Endothelial cell (in vitro differentiated cells): ENCODE measurements at regions not wholly inside any gene's neighbourhood (a gene's known extent, or its start where the extent isn't known, plus 50 kb on each side); places are given as distances from the start of the nearest gene placed in this dataset.

Experiments
- DNase-seq: peaks from one replicate; pipeline ENCODE4 v3.0.0; 2021; ENCODE audit warnings: low spot score
- H3K27ac Mint-ChIP-seq: one replicate; pipeline ENCODE4 v1.8.0; 2021; ENCODE audit warnings: mixed read lengths, inconsistent platforms; ENCODE audit not compliant: unreplicated experiment
- H3K27me3 Mint-ChIP-seq: one replicate; pipeline ENCODE4 v1.8.0; 2021; ENCODE audit warnings: mild to moderate bottlenecking, moderate library complexity, mixed read lengths, inconsistent platforms; ENCODE audit not compliant: unreplicated experiment
- H3K36me3 Mint-ChIP-seq: one replicate; pipeline ENCODE4 v1.8.0; 2021; ENCODE audit warnings: mild to moderate bottlenecking, low read depth, mixed read lengths, inconsistent platforms; ENCODE audit not compliant: unreplicated experiment
- H3K4me1 Mint-ChIP-seq: one replicate; pipeline ENCODE4 v1.8.0; 2021; ENCODE audit warnings: mild to moderate bottlenecking, mixed read lengths, inconsistent platforms; ENCODE audit not compliant: unreplicated experiment
- H3K4me3 Mint-ChIP-seq: one replicate; pipeline ENCODE4 v1.8.0; 2021; ENCODE audit warnings: mild to moderate bottlenecking, mixed read lengths, inconsistent platforms; ENCODE audit not compliant: unreplicated experiment
- H3K9me3 Mint-ChIP-seq: one replicate; pipeline ENCODE4 v1.8.0; 2021; ENCODE audit warnings: mixed read lengths, inconsistent platforms; ENCODE audit not compliant: unreplicated experiment
- TF ChIP-seq, protein P1 (sequence below): fragments of 200-600 bp; sonication (generic); IDR thresholded peaks from one replicate; pipeline ENCODE4 v1.5.0; 2021; ENCODE audit warnings: antibody characterized with exemption; ENCODE audit not compliant: unreplicated experiment

DNA sequence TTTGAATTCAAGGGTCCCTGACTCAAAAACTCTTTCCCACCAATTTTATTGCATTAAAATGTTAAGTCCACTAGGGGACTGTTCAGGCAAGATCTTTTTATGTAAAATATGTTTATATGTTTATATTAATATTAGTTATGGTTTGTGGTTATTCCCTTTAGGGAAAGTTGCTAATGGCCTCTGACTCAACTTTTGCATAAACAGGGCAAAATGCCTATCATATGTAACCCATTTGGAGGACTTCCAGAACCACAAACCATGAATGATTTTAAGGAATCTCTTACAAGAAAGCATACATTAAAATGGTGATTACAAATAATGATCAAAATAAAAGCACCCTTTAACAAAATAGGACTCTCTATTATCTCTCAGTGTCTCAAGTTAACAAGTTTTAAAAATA lies 1484.5 kb upstream of the ZEB2 start:
- TF ChIP-seq, protein P1, sequence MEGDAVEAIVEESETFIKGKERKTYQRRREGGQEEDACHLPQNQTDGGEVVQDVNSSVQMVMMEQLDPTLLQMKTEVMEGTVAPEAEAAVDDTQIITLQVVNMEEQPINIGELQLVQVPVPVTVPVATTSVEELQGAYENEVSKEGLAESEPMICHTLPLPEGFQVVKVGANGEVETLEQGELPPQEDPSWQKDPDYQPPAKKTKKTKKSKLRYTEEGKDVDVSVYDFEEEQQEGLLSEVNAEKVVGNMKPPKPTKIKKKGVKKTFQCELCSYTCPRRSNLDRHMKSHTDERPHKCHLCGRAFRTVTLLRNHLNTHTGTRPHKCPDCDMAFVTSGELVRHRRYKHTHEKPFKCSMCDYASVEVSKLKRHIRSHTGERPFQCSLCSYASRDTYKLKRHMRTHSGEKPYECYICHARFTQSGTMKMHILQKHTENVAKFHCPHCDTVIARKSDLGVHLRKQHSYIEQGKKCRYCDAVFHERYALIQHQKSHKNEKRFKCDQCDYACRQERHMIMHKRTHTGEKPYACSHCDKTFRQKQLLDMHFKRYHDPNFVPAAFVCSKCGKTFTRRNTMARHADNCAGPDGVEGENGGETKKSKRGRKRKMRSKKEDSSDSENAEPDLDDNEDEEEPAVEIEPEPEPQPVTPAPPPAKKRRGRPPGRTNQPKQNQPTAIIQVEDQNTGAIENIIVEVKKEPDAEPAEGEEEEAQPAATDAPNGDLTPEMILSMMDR: no peak
- H3K27me3 Mint-ChIP-seq: no peaks in the 10 kb centered on the region
- no peaks in the 10 kb centered on the region for H3K9me3 Mint-ChIP-seq
- H3K4me1 Mint-ChIP-seq: no peaks in the 10 kb centered on the region
- H3K4me3 Mint-ChIP-seq: no peak overlapping the region
- no peaks in the 10 kb centered on the region for H3K36me3 Mint-ChIP-seq
- DNase-seq: no peak
- H3K27ac Mint-ChIP-seq: no peak overlapping the region

DNA sequence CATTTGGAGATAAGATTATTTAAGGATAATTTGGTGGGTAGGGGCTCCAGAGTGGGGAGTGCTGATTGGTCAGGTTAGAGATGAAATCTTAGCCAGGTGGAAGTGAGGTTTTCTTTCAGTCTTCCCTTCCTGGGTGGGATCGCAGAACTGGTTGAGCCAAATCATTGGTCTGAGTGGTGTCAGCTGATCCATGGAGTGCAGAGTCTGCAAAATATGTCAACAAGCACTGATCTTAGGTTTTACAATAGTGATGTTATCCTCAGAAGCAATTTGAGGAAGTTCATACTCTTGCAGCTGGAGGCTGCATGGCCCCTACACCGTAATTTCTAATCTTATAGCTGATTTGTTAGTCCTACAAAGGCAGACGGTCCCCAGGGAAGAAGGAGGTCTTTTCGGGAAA lies 1483.4 kb upstream of the ZEB2 start:
- Mint-ChIP-seq H3K4me1 (no peaks in the 10 kb centered on the region), H3K4me3 (no peak overlapping the region), H3K36me3 (no peaks in the 10 kb centered on the region), H3K9me3 (no peaks in the 10 kb centered on the region), H3K27ac (no peak overlapping the region), H3K27me3 (no peaks in the 10 kb centered on the region)
- TF ChIP-seq, protein P1: no peak
- DNase-seq: no peak

DNA sequence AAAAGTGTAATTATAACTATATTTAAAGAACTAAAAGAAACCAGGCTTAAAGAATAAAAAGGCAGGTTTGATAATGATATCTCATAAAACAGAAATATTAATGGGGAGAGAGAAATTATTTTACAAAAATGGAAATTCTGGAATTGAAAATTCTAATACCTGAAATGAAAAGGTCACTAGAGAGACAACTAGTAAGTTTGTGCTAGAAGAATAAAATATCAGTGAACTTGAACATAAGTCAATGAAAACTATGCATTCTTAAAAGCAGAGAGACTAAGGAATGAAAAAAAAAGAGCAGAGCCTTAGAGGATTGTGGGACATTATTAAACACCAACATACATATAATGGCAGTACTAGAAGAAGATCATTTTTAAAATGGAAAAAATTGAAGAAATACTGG lies 1475.0 kb upstream of the ZEB2 start:
- TF ChIP-seq, protein P1: no peak
- Mint-ChIP-seq H3K36me3 (no peaks in the 10 kb centered on the region), H3K4me3 (no peak overlapping the region), H3K27ac (no peak overlapping the region), H3K4me1 (no peaks in the 10 kb centered on the region), H3K9me3 (no peaks in the 10 kb centered on the region), H3K27me3 (peaks cover 2% of the 10 kb centered on the region)
- no peak for DNase-seq

DNA sequence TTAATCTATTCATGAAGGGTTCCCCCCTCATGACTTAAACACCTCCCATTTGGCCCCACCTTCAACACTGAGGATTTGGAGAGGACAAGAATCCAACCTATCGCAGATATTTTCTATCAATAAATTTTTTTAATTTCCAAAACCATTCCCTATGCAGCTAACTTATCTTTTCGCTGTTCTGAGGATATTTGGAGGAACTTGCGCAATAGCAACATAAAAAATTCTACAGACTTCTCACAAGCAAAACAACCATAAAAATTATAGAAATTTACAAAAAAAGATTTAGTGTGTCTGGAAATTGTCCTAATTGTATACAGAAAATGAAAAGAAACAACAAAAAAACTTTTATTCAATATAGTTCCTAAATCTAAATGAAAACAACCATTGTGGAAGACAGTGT lies 1472.7 kb upstream of the ZEB2 start:
- no peaks in the 10 kb centered on the region for H3K36me3 Mint-ChIP-seq
- H3K4me1 Mint-ChIP-seq: no peaks in the 10 kb centered on the region
- DNase-seq: no peak
- TF ChIP-seq, protein P1: no peak
- no peaks in the 10 kb centered on the region for H3K9me3 Mint-ChIP-seq
- H3K27ac Mint-ChIP-seq: no peak overlapping the region
- H3K4me3 Mint-ChIP-seq: no peak overlapping the region
- H3K27me3 Mint-ChIP-seq: peaks cover 2% of the 10 kb centered on the region

DNA sequence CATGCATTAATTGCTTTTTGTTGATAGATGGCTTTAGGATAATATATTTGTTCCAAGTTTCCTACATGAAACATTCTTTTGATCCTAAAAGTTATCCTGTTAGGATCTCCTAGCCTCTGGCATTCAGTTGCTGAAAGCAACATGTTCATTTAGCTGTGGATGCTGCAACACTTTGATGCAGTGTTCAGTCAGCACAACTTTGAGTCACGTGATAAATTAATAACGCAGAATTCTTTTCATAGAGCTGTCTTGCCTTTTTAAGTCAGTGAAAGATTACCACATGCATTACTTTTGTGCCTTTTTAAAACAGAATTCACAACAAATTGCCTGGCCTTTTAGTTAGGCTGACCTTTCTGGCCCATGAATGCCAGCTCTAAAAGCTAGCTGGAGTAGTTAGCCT lies 1467.9 kb upstream of the ZEB2 start:
- TF ChIP-seq, protein P1: no peak
- no peak overlapping the region for H3K27ac Mint-ChIP-seq
- no peaks in the 10 kb centered on the region for H3K9me3 Mint-ChIP-seq
- no peaks in the 10 kb centered on the region for H3K4me1 Mint-ChIP-seq
- H3K4me3 Mint-ChIP-seq: no peak overlapping the region
- H3K36me3 Mint-ChIP-seq: no peaks in the 10 kb centered on the region
- DNase-seq: no peak
- peaks cover 2% of the 10 kb centered on the region for H3K27me3 Mint-ChIP-seq
